GM21825 (cell line): ENCODE measurements at regions not wholly inside any gene's neighbourhood (a gene's known extent, or its start where the extent isn't known, plus 50 kb on each side); places are given as distances from the start of the nearest gene placed in this dataset.

Experiments
- ATAC-seq: cut with Tn5 transposase; IDR thresholded peaks from one replicate; pipeline ENCODE4 v1.9.1; 2021; ENCODE audit warnings: mild to moderate bottlenecking, moderate library complexity; ENCODE audit not compliant: unreplicated experiment

DNA sequence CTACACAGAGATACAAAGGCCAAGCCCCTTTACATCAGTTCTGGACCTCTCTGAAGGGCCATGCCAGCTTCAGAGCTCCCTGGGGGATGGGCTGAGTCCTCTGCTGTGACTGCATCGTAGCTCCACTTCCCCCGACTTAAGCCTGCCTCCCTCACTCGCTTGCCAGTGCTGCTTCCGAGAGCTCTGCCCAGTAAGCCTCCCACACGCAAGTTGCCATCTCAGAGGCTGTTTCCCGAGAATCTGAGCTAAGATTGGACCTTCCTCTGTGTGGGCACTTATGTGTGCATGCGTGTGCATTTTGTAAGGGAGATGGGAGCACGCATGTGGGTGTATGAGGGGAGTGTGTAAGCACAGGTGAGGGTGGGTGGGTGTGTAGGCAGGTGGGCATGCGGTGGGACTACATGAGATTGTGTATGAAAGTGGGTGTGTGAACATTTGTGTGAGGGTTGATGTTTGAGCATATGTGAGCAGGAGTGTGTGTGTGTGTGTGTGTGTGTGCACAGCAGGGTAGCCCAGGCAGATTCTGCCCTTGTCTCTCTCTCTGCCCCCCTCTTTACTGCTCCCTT lies 163.0 kb upstream of the SYT13 start:
- ATAC-seq, result no peak

- no peak for ATAC-seq
Observed at GRCh38 chr11:45448561-45448960, 162.4 kb upstream of the SYT13 start.

DNA sequence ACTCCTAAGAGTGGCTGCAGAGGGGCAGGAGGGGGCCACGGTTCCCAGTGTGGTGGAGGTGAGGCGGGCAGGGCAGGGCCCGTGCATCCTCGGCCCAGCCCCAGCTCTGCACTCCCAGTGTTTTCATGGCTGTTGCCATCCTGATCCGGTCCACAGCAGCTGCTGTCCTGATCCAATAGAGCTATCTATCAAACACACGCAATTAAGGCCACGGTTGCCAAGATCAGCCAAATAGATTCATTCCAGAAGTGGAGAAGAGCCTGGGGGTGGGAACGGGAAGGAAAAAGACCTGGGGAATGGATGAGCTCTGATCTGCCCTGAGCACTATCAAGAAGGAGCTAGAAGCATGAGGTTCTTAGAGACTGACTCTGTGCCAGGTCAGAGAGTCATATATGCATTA lies 160.9 kb upstream of the SYT13 start:
- no peak for ATAC-seq

DNA sequence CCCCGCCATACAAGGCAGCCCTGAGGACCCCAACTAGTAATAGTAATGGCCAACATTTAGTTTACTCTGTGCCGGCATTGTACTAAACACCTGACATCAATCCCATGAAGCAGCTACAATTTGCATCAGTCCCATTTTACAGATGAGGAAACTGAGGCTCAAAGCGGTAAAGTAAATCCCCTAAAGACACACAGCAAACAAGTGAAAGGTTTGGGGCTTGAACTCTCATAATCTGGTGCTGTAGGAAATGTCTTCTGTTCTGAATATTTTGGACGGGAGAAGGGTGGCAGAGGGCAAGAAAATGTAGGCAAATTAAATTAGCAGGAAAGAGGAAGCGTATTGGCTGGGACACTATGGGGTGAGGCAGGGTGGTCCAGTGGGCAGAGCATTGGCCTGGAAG lies 160.3 kb upstream of the SYT13 start:
- no peak for ATAC-seq

DNA sequence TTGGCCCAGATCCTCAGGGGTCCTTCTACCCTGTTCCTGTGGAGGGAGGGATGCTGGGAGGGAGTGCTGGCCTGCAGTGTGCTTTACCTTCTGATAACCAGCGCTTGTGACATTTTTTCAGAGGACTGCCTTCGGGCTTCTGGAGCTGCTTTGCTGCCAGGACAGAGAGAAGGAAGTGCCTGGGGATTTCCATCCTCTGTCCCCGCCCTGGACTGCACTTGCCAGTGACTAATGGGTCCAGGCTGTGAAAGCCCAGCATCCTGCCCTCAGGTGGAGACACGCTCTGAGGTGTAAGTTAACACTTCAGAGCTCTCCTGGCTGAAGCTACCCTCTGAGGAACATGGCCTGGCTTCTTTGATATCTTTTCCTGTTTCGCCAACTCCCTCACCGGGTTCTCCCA lies 158.7 kb upstream of the SYT13 start:
- no peak for ATAC-seq

DNA sequence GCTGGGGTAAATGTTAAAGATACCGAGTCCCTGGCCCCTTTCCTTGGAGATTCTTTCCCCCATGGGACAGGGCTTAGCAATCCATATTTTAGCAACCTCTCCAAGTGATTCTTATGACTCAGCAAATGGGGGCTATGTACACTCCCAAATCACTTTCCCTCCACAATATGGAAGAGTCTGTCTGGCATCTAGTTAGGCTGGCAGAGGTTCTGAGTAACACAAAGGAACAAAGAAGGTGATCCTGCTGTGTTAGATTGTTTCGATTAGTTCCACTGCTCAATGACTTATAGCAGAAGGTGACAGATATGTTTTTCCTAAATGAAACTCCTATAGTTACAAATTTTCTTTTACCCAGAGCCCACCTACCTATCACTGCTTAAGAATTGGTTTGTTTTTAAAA lies 154.0 kb upstream of the SYT13 start:
- ATAC-seq, result no peak

- ATAC-seq, result no peak
Observed at GRCh38 chr11:45436966-45437365, 150.8 kb upstream of the SYT13 start.

DNA sequence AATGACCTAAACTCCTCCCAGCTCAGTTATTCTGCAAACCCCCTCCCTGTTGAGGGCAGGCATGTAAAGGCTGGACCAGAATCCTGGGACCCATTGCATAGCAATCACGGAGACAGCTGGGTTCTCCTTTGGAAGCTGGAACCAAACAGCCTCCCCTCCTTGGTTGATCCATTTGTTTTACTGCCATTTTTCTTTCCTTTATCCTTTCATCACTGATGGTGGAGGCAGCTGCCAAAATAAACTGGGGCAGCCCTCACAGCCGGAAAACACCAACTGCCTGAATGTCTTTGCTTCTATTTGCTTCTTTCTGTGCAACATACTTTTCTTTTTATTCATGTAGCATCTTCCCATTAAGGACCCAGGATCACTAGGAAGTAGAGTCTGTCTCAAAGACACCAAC lies 150.0 kb upstream of the SYT13 start:
- ATAC-seq, result no peak

DNA sequence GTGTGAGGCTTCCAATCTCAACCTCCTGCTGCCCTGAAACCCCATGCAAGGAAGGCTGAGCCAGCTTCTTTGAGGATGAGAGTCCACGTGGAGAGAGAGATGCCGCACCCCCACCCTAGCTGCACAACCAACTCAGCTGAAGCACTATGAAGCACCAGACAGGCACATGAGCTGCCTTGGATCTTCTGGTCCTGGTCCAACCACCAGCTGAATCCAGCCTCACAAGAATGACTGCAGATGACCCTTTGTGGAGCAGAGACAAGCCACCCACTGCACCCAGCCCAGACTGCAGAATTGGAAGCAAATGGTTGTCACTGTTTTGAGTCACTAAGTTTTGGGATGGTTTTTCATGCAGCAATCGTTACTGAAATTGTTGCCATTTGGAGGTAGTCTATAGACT lies 149.6 kb upstream of the SYT13 start:
- ATAC-seq, result no peak

DNA sequence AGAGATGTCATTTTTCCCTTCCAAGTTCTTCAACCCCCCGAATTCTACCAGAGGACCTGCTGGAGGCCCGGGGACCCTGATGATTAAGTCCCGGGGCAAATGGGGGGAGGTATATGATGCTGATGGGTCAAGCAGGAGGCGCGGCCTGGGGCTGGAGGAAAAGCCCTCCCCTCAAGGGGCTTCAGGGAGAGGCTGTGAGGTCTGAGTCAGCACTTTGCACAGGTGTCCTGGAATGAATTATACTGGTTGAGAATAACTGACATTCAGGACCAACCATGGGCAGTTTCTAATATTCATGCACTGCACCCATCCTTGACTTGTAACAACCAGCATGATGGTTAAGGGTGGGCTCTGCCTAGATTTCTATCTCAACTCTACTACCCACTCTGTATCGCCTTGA lies 146.8 kb upstream of the SYT13 start:
- no peak for ATAC-seq

GRCh38 chr11:45432100-45432499 lies 146.0 kb upstream of the SYT13 start:
- no peak for ATAC-seq

- no peak for ATAC-seq
Observed at GRCh38 chr11:45431046-45432018, 145.2 kb upstream of the SYT13 start.

- ATAC-seq, result no peak
Observed at GRCh38 chr11:45430361-45430760, 144.2 kb upstream of the SYT13 start.

DNA sequence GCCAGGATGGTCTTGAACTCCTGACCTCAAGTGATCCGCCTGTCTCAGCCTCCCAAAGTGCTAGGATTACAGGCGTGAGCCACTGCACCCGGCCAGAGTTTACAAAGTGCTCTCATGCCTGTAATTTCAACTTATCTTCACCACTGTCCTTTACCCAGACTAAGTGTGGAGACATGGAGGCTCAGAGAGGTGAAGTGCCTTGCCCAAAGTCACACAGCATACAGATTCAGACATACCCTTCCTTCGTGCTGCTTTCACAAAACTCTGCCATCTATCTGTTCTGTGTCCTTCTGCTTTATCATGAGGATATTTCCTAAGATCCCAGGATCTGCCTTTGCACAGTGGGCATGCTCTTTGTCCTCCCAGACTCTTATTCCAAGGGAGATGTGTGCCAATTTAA lies 143.6 kb upstream of the SYT13 start:
- no peak for ATAC-seq

GRCh38 chr11:45428541-45429230 lies 142.5 kb upstream of the SYT13 start:
- ATAC-seq, result no peak

GRCh38 chr11:45428116-45428515 lies 142.0 kb upstream of the SYT13 start:
- ATAC-seq, result no peak

DNA sequence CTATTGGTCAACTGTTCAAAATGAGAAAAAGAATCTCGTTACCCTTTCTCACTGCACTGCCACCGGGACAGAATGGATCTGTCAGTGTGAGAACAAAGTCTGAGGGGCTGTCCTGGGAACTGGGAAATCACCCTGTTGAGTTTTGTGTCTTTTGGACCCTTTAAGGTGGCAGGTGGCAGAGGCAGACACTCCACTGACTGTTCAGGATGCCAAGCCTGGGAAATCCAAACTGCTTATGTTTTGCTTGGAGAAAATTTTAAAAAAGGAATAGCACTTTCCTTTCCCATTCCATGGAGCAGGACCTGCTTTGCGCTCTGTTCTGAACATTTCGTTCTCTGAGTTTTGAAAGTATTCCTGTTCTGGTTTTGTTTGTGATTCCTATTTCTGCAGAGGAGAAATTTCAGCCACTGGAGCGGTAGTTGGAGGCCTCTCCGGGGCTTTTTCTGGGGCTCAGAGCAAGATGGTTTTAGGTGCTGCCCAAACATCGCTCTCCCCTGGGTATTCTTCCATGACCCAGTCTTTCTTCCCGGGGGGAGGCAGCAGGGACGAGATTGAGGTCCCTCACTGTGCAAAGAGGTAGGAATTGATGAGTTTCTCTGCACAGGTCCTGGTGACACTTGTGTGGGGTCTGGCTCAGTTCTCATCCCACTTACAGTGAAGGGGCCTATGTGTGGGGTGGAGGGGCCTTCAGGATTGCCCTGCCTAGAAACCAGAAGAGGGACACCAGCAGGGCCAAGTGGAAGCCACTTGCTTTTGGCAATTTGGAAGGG lies 138.5 kb upstream of the SYT13 start:
- no peak for ATAC-seq

GRCh38 chr11:45423475-45424120 lies 137.5 kb upstream of the SYT13 start:
- no peak for ATAC-seq

DNA sequence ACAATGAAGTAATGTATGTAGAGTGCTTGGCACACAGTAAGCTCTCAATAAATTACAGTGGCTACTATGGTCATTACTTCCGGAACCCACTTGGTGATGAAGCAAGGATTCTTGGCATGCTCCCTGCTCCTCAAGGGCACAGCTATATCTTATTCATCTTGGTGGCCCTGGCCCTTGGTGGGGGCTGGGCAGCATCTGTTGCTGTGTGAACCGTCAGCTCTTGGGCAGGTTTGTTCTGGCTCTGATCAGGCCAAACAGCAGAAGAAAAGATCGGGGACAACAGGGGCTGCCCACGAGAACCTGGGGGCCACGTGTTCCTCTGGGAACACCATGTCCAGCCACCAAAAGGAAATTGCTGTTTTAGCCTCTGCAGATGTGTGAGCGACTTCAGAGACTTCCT lies 136.9 kb upstream of the SYT13 start:
- ATAC-seq, result no peak

DNA sequence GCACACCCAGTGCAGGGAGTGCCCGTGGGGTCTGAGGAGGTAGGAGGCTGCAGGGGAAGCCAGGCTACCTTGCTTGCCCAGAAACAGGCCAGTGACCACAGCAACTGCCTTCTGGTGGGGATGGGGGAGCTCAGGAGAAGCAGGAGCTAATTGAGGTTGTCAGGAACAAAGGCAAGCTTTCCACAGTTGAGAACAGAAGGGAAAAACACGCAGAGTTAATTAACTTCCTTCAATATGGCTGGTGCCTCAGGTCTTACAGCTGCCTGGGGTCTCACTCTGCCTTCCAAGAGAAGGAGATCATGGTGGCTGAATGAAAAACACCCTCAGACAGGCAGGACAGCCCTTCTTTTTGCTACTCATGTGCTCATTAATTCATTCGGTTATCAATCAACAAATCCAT lies 127.9 kb upstream of the SYT13 start:
- no peak for ATAC-seq
